NB4 (cell line): ENCODE measurements at regions not wholly inside any gene's neighbourhood (a gene's known extent, or its start where the extent isn't known, plus 50 kb on each side); places are given as distances from the start of the nearest gene placed in this dataset.

Experiments used
- CTCF ChIP-seq: IDR thresholded peaks from one replicate; pipeline ENCODE4 v1.5.1; 2012; ENCODE audit warnings: low read depth, low read length
- MAX ChIP-seq: IDR thresholded peaks from 2 replicates; pipeline ENCODE4 v1.6.1; 2011; ENCODE audit warnings: low read depth, low read length
- MYC ChIP-seq: IDR thresholded peaks from 2 replicates; pipeline ENCODE4 v1.6.1; 2011; ENCODE audit warnings: low read depth, low read length
- POLR2A ChIP-seq: IDR thresholded peaks from 2 replicates; pipeline ENCODE4 v1.6.1; 2011; ENCODE audit warnings: mild to moderate bottlenecking; ENCODE audit not compliant: insufficient read length; ENCODE audit errors: extremely low read depth

- TF ChIP-seq CTCF: no peak
- TF ChIP-seq MAX: no peak
- no peak for TF ChIP-seq MYC
- TF ChIP-seq POLR2A: no peak
Measured at GRCh38 chr4:59086410-59086809, 1976.2 kb upstream of the IGFBP7 start.
